GM12873 (cell line): ENCODE measurements at regions not wholly inside any gene's neighbourhood (a gene's known extent, or its start where the extent isn't known, plus 50 kb on each side); places are given as distances from the start of the nearest gene placed in this dataset.
A peak's percentile ranks its signal among the peaks of the same experiment; 100 is the strongest.

Experiments
- CTCF ChIP-seq: IDR thresholded peaks from 2 replicates; pipeline ENCODE4 v1.5.1; 2012; ENCODE audit warnings: low read depth, mild to moderate bottlenecking, moderate library complexity, low read length, control low read depth; ENCODE audit not compliant: insufficient read depth; ENCODE audit errors: missing control alignments

- no peak for TF ChIP-seq CTCF
These were observed 286.8 kb downstream of the AEBP2 start for GRCh38 chr12:19726122-19726521.

GRCh38 chr12:19726592-19726991 is 287.3 kb downstream of the AEBP2 start:
- TF ChIP-seq CTCF: no peak

- TF ChIP-seq CTCF: no peak
These were observed 297.7 kb downstream of the AEBP2 start for GRCh38 chr12:19737019-19737418.

- peak; percentile 47 for TF ChIP-seq CTCF
These were observed 300.0 kb downstream of the AEBP2 start for GRCh38 chr12:19739195-19739776.

GRCh38 chr12:19740472-19741131 is 301.3 kb downstream of the AEBP2 start:
- no peak for TF ChIP-seq CTCF

GRCh38 chr12:19741132-19741489 is 301.8 kb downstream of the AEBP2 start:
- TF ChIP-seq CTCF: no peak

- no peak for TF ChIP-seq CTCF
These were observed 305.5 kb downstream of the AEBP2 start for GRCh38 chr12:19744705-19745218.
